Stimulated activated CD4-positive, alpha-beta T cell treated with anti-CD3 and anti-CD28 coated beads, Interleukin-15, amount 100 ng/mL, for 48 hours (primary cell): ENCODE measurements at regions not wholly inside any gene's neighbourhood (a gene's known extent, or its start where the extent isn't known, plus 50 kb on each side); places are given as distances from the start of the nearest gene placed in this dataset.
"Not testable (repeated sequence)": the region's sequence is repeated elsewhere in the genome, so short reads cannot be mapped to it uniquely, and the experiment has no call there.

Source experiments
- DNase-seq, 2 donors: peaks; one replicate each; pipeline ENCODE4 v3.0.0-alpha.2; 2020; ENCODE audit warnings: low read depth in 2 of 2

DNA sequence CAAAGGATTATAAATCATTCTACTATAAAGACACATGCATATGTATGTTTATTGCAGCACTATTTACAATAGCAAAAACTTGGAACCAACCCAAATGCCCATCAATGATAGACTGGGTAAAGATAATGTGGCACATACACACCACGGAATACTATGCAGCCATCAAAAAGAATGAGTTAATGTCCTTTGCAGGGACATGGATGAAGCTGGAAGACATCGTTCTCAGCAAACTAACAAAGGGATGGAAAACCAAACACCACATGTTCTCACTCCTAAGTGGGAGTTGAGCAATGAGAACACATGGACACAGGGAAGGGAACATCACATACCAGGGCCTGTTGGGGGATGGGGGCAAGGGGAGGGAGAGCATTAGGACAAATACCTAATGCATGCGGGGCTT, 133.2 kb downstream of the ATXN3L start:
- DNase-seq = not testable (repeated sequence)

DNA sequence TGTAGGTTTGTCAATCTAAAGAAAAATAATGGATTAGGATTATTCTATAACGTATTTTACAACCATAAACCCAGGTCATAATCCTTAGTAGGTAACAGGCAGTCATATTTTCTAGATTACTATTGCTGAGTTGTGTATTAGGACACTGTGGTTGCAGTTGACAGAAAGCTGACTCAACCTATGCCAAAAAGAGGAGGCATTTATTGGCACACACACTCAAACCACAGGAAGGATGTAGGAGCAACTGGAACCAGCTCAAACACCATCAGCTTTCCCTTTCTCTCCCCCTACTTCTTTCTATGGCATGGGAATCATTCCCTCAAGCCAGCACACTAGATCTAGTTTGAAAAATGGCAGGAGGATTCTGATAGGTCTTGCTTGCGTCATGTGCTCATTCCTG, 136.4 kb upstream of the FAM9C start:
- DNase-seq = no peak

DNA sequence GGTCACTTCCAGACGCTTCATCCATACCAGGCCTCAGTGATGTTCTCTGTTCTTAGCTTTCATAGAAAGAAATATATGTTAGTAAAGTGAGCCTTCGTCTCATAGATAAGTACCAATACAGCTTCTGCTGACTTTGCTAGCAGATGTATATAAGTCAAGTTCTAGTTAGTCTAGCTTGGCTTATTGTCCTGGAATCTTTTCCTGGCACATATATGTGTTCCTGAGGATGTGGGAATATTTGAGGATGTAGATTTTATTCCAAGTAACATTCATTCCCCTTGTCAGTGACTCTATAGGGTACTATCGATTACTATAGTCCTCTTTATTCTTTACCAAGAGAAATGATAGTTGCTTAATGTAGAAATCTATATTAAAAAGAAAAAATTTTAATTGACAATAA, 135.2 kb upstream of the FAM9C start:
- no peak for DNase-seq

DNA sequence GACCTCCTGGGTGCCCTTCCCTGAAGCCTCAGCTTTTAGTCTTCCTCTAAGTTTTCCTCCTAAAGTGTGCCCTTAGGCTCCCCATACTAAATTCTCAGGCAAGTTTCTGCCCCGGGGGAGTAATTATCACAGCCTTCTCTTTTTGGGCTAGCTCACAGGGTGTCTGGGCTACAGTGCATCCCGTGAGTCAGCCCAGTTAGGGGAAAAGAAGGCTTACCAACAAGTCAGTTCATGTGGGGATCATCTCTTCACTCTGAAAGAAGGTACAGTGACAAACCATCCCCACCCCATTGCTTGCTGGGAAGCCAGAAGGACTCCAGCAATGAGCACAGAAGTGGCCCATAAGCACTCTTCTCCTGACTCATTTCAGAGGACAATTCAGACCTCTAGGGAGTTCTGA, 134.7 kb upstream of the FAM9C start:
- DNase-seq = no peak

DNA sequence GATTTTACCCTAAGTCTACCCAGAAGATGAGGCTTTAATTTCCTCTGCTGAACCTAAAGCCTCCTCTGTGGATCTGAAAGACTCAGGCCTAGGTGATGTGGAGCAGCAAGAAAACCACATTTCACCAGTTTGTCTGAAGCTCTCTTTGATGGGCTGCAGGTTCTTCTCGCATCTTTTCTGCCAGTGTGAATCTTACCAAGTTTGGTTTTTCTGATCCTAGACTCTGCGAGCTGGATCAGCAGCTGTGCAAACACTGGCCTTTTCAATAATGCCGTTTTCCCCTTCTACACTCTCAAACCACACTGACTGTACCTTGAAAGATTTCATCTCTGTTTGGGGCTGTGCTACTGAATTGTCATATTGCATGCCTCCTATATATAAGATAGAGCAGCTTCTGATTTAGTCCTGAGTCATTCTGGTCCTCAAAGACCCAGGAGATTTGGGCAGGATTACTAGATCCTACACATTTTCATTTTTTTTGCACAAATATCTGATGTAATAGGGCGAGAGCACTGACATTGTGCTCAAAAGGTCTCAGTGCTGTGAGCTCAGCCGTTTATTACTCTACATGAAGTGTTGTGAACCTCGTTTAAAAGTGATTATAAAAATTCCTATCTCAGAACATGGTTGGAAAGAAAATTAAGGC, 133.6 kb upstream of the FAM9C start:
- no peak for DNase-seq

DNA sequence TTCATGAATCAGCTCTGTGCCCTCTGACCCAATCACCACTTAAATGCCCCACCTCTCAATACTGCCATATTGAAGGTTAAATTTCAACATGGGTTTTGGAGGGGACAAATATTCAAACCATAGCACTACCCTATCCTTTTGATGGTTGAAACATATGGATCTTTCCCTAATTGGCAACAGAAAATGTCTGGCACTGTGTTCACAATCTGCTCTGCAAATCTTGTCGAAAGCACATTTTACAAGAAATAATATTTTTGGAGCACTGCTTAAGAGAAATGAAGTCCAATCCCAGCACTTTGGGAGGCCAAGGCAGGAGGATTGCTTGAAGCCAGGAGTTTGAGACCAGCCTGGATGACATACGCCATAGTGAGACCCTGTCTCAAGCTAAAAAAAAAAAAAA, 130.6 kb upstream of the FAM9C start:
- DNase-seq = no peak

DNA sequence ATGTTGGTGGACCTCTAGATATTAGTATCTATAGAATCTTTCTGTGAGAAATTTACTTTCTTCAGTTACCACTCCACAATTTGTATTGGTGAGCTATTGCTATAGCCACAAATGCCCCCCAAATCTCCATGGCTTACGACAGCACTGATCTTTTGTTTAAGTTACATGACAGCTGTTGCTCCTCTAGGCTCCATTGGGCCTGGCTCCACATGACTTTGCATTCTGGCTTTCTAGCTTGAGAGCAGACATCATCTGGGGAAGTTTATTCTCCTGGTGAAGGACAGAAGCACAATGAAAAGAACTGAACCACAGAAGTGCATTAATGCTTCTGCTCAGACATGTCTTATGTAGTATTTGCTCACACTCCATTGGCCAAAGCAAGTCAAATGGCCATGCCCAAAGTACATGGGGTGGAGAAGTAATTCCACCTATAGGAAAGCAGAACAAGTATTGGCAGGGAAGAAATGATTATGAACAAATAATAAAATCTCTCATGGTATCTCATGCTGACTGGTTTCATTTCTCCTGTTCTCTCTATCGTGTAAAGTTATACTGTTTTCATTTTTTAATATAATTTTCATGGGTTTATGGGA, 126.6 kb upstream of the FAM9C start:
- no peak for DNase-seq

DNA sequence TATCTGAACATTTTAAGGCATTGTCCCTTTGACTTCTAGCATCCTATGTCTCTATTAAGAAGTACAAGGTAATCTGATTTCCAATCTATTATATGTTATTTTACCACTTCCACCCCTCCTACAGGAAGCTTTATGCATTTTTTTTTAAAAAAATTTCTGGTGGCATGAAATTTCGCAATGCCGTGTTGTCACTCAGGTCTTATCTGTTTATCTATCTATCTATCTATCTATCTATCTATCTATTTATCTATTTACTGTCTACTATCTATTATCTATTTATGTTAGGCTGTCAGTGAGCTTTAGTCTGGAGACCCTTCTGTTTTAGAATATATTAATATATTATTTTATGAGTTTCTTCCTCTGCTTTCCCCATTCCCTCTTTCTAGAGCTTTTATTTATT, 125.3 kb upstream of the FAM9C start:
- no peak for DNase-seq

DNA sequence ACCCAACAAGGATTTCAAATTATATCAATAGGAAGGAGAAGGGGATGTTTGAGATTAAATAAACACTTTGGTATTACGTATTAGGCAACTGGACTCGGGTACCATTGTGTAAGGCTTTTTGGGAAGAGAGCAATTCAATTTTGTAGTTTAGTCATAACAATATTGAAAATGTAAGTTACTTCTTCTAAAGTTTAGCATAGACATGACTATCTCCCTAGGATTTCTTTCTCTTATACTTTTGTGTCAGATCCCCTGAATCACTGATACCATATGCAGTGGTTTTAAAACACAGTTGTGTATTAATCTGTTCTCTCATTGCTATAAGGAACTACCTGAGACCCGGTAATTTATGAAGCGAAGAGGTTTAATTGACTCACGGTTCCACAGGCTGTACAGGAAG, 123.8 kb upstream of the FAM9C start:
- DNase-seq = no peak

DNA sequence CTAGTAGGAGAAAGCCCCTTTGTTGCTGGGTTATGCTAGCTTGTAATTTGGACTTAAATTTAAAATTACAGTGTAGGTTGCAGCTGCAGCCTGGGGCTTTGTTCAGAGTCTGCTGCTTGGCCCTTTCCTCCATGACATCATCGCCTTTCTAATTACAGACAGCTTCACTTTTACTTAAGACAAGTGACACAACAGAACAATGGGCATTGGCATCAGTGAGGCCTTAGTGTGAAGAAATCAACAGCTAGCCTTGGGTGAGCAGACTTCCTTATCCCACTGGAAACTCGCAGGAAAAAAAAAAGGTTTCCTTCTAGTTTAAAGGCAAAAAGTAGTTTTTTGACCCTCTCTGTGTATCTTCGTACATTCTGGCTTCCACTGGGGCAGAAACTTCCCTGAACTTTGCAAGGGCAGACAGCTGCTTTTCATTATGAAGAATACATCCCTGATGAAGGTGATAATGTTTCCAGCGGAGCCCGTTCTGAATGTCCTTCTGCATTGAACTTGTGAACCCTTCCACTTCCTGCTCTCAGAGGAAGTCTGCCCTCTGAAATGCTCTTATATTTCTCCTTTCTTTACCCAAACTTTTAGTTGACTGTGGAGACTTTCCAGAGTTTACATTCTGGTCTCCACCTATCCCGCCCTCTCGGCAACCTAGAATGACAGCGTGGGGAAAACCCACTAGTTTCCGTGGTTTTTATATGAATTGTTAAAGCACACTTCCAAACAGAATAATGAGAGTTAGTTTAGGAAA, 123.2 kb upstream of the FAM9C start:
- DNase-seq = no peak

DNA sequence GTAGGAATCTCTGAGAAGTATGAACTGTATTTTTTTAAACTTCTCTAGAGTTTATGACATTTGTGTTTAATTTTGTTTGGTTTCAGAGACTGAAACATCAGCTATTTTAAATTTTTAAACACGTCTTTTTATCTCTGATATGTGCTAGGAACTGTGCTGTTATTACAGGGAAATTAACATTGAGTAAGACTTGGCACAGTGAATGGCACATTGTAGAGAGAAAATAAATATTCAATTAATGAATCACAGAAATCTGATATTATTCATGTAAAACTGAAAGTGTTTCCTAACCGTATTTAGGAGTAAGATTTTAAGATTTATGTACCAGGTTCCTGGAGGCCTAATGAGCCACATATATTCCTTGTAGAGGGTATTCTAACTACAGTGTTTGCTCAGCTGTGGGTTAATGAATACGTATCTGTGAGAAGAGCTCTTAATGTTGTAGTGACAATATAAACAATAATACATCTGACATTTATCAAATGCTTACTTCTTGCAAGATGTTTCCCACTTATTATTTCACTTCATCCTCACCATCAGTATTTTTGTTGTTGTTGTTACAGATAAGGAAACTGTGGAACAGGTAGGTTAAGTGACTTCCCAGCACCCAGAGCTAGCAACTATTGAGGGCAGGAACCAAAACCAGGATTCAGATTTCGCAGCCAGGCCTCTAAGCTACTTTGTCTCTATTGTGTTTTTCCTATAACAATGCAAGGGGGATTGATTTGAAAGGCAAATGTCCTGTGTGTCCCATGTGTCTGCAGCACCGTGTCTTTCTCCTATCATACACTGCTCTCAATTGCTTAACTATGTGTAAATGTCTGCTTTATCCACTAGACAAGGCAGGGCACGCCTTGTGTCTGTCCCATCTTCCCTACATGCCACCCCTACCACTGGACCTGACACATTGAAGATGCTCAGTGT, 121.1 kb upstream of the FAM9C start:
- DNase-seq = no peak

DNA sequence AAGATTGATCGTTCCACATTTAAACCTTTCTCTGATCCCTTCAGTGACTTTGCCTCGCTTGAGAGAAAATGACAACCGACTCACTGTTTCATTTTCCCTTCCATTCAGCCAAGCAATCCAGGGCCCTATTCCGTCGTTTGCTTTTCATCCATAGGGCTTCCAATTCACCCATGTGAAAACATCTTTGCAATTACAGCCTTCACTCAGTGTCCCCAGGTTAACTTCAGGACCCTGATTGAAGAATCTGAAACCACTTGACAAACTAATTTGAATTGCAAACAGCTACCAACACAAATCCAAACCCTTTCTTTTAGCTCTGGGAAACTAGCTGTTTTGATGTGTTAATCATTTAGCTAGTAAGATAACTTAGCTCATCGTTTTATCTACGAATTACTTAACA, 120.2 kb upstream of the FAM9C start:
- DNase-seq = no peak

DNA sequence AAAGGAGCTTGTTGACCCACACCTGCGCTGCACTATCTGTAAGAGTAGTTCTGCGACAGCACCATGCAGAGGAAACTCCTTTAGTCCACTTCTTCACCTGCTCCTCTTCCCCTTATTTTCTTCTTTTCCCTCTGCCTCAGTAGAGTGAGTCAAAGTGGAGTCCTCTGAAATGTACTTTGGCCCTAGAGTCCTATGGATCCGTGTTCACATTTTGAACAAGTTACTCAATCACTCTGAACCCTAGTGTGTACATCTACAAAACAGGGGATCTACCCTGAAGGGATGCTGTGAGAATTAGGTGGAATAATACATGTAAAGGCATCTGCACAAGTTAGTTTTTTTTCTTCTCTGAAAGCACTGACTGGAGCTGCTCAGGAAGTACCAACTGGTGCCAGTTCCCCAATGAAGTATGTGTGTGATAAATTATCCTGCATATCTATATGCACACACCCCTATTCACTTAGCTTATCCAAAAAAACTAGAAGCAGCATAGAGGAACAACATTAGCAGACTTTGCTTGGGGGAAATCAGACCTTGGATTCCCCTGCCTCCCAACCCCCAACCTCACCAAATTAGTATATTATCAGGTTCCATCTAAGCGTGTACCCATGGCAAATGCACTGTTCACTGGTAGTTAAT, 118.5 kb upstream of the FAM9C start:
- DNase-seq = no peak

DNA sequence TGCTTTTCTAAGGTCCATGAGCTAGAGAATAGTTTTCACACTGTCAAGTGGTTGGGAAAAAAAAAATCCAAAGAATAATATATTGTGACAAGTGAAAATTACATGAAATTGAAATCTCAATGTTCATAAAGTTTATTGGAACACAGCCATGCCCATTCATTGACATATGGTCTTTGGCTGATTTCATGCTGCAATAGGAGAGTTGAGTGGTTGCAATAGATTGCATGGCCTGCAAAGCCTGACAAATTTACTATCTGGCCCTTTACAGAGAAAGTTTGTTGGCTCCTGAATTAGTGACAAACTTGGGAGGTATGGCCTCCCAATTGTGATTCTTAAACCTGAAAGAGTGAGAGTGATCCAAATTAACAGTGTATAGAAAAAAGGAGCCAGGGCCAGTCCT, 115.5 kb upstream of the FAM9C start:
- DNase-seq = no peak

DNA sequence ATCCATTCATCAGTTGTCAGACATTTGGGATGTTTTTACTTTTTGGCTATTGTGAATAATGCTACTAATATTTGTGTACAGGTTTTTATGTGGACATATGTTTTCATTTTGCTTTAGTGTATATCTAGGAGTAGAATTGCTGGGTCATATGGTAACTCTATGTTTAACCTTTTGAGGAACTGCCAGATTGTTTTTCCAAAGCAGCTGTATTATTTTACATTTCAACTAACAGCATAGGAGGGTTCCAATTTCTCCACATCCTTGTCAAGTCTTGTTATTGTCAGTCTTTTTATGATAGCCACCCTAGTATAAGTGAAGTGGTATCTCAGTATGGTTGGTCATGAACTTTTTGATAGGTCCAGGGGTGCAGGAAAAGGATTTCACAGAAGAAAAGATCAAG, 114.5 kb upstream of the FAM9C start:
- no peak for DNase-seq

DNA sequence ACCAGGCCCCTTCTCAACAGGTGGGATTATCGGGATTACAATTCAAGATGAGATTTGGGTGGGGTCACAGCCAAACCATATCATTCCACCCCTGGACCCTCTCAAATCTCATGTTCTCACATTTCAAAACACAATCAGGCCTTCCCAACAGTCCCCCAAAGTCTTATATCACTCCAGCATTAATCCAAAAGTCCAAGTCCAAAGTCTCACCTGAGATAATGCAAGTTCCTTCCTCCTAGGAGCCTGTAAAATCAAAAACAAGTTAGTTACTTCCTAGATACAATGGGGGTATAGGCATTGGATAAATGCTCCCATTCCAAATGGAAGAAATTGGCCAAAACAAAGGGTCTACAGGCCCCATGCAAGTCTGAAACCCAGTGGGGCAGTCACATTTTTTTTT, 111.1 kb upstream of the FAM9C start:
- not testable (repeated sequence) for DNase-seq

DNA sequence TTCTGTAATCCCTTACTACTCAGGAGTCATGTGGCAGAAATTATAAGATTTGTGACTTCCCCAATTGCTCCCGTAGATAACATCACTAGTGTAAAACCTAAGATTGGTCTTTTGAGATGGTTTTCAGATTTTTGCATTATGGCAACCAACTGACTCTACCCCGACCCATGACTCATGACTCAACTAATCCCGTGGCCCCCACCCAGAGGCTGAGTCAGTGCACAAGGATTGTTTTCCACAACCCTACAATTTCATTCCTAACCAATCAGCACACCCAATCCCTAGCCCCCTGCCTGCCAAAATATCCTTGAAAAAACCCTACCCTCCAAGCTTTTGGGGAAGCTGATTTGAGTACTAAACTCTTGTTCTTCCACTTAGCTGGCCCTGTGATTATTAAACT, 109.4 kb upstream of the FAM9C start:
- DNase-seq = no peak

DNA sequence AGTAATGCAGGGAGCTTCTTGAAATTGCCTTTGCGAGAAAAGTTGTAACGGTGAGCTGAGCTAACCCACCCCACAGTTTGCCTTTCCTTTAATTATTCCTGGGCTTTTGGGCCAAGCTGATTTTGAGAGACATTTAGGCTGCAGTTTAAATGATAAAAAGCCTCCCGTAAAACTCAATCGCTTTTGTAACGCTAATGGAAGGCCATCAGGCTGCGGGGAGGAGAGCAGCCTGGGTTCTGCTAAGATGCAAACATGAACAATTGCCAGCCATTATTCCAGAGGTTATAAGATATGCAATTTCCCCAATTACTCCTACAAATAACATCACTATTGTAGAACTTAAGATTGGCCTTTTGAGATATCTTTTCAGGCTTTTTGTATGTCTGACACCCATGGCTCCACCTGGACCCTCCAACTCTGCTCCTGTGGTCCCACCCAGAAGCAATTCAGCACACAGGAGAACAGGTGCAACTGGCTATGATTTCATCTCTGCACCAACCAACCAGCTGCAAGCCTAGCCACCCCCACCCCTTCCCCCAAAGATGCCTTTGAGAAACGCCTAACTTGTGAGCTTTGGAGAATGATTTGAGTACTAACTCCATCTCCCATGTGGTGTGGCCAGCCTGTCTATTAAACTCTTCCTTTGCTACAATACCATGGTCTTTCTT, 108.2 kb upstream of the FAM9C start:
- no peak for DNase-seq

DNA sequence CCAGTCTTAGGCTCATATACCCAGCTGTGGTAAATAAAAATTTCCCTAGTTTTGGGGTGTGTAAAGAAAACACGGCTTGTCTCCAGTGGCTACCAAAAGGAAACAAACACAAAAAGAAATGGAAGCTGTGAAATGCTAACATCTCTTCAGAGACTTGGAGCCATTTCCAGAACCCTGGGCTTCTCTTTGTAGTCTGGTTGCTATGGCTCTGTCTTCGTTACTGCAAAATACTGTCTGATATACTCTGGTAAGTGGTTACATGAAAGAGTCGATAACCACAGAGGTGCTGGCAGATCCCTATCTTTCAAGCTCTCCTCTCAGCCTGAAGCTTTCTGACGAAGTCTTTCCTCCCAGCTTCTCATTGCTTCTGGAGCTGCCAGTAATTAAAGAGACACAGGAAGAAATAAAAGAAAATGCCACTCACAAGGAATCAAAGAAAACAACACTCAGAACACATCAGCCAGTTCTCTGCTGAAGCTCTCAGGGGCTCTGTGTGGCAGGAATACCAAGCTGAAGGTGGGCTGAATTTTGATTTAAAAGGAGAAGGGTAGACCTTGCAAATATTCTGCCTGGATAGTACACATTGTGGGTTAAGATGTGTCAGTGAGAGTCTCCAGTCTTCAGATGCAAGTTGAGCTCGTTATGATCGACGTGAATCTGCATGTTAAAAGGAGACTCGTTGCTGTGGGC, 107.6 kb upstream of the FAM9C start:
- DNase-seq = no peak

DNA sequence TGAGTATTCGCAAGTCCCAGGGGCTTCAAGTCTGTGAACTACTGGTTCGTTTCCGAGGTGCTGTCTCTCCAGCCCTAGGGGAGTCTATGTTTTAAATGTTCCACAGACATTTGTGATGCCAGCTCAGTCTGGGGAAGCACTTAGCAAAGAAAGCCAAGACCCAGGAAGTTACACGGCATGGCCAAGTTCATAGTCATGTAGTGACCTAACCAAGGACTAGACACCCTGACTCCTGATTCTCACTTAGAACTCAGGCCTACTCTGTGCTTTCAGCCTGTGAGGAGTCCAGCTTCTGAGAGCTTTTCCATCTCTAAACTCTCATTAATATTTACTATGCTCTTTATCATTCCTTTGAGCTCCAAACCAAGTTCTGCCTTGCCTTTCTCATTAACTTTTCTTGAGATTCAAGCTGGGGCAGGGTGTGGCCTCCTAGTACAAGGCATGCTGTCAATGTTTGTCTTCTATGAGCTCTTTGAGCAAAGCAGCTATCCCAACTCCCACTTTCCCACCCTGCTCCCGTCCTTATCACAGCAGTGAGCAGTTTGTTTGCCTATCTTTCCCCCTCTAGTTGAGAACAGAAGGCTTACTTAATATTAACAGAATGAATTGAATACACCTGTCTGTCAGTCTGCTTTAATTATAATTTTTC, 105.4 kb upstream of the FAM9C start:
- DNase-seq = no peak
